HFF-Myc (cell line): ENCODE measurements at regions not wholly inside any gene's neighbourhood (a gene's known extent, or its start where the extent isn't known, plus 50 kb on each side); places are given as distances from the start of the nearest gene placed in this dataset.

ENCODE experiments used
- DNase-seq: peaks from one replicate; pipeline ENCODE4 v3.0.0-alpha.2; 2011; ENCODE audit warnings: low read depth; ENCODE audit errors: extremely low read depth
- H3K4me3 ChIP-seq: replicated peaks from 2 replicates; pipeline ENCODE4 v1.5.1; 2011; ENCODE audit warnings: low read depth, mild to moderate bottlenecking, control low read depth, low read length
- CTCF ChIP-seq: IDR thresholded peaks from 2 replicates; pipeline ENCODE4 v1.5.1; 2012; ENCODE audit warnings: mild to moderate bottlenecking, low read depth, low read length, control low read depth; ENCODE audit errors: missing control alignments

GRCh38 chr2:41414486-41415230, 633.2 kb upstream of the PKDCC start:
- H3K4me3 ChIP-seq, result no peak overlapping the region
- peak; percentile 41 for TF ChIP-seq CTCF
- DNase-seq, result peak; percentile 17

- no peak overlapping the region for H3K4me3 ChIP-seq
- no peak for DNase-seq
These were observed 630.3 kb upstream of the PKDCC start for GRCh38 chr2:41417511-41417910.

GRCh38 chr2:41420219-41420618, 627.6 kb upstream of the PKDCC start:
- TF ChIP-seq CTCF, result no peak
- no peak overlapping the region for H3K4me3 ChIP-seq
- no peak for DNase-seq

More at GRCh38 chr2:41417511-41417910, 630.3 kb upstream of the PKDCC start:
- TF ChIP-seq CTCF, result no peak

GRCh38 chr2:41420872-41421271, 626.9 kb upstream of the PKDCC start:
- H3K4me3 ChIP-seq, result no peak overlapping the region
- TF ChIP-seq CTCF, result no peak
- DNase-seq, result no peak

- DNase-seq, result no peak
- H3K4me3 ChIP-seq, result no peak overlapping the region
- TF ChIP-seq CTCF, result no peak
These were observed 616.1 kb upstream of the PKDCC start for GRCh38 chr2:41431756-41432155.

- DNase-seq, result no peak
- no peak overlapping the region for H3K4me3 ChIP-seq
- TF ChIP-seq CTCF, result no peak
These were observed 615.4 kb upstream of the PKDCC start for GRCh38 chr2:41432459-41432858.

GRCh38 chr2:41434991-41435390, 612.8 kb upstream of the PKDCC start:
- H3K4me3 ChIP-seq, result no peak overlapping the region
- DNase-seq, result no peak
- no peak for TF ChIP-seq CTCF
